HG02885 (cell line): ENCODE measurements at regions not wholly inside any gene's neighbourhood (a gene's known extent, or its start where the extent isn't known, plus 50 kb on each side); places are given as distances from the start of the nearest gene placed in this dataset.

Experiments used
- ATAC-seq: cut with Tn5 transposase; IDR thresholded peaks from one replicate; pipeline ENCODE4 v1.9.1; 2021; ENCODE audit warnings: mild to moderate bottlenecking; ENCODE audit not compliant: unreplicated experiment, poor library complexity

- no peak for ATAC-seq
Measured at GRCh38 chr9:71218774-71219173, 97.4 kb upstream of the TRPM3 start.

GRCh38 chr9:71213633-71214032 lies 92.2 kb upstream of the TRPM3 start:
- ATAC-seq = no peak

GRCh38 chr9:71210326-71210725 lies 88.9 kb upstream of the TRPM3 start:
- ATAC-seq = no peak

GRCh38 chr9:71209890-71210289 lies 88.5 kb upstream of the TRPM3 start:
- no peak for ATAC-seq

GRCh38 chr9:71202931-71203330 lies 81.5 kb upstream of the TRPM3 start:
- no peak for ATAC-seq

GRCh38 chr9:71191708-71192107 lies 70.3 kb upstream of the TRPM3 start:
- ATAC-seq = no peak

DNA sequence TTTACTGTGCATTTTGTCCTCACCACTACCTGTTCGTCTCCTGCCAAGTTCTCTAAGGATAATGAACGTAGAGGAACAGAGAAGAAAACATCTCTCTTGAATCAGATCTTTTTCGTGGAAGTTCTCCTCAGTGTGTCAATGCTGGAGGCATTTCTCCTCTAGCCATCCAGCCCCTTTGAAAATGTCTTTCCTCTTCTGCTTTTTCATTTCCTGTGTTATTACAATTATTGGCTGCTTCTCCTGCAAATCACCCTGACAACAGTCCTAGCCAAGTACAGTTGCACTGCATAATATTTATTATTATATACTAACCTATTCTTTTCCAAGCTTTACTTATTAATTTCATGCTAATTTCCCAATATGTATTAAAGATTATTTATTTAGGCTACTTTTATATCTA lies 61.8 kb upstream of the TRPM3 start:
- no peak for ATAC-seq

- no peak for ATAC-seq
Measured at GRCh38 chr9:71179183-71179582, 57.8 kb upstream of the TRPM3 start.

DNA sequence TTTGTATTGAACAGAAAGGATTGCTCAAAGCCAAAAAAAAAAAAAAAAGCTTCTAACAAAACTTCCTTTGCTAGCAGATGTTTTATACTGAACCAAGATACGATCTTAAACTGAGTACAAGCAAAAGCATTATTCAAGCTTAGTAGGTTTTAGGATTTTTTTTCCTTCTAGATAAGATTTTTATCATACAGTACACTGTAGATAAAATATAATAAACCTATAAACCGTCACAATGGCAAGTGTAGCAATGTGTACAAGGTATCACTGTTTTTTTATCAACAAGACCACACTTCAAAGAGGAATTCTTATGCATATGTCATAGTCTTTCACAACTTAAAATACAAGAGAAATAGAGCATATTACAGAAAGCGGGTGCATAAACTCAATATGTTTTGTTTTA lies 56.5 kb upstream of the TRPM3 start:
- ATAC-seq = no peak

GRCh38 chr9:71171517-71171916 lies 50.1 kb upstream of the TRPM3 start:
- ATAC-seq = no peak
